GM10266 (cell line): ENCODE measurements at regions not wholly inside any gene's neighbourhood (a gene's known extent, or its start where the extent isn't known, plus 50 kb on each side); places are given as distances from the start of the nearest gene placed in this dataset.

Source experiments
- DNase-seq: peaks from one replicate; pipeline ENCODE4 v3.0.0; 2012; ENCODE audit errors: extremely low spot score
- TF ChIP-seq, protein P1 (sequence below): IDR thresholded peaks from 2 replicates; pipeline ENCODE4 v1.5.1; 2012; ENCODE audit warnings: mild to moderate bottlenecking, low read depth; ENCODE audit not compliant: control insufficient read depth, insufficient read depth; ENCODE audit errors: missing control alignments

DNA sequence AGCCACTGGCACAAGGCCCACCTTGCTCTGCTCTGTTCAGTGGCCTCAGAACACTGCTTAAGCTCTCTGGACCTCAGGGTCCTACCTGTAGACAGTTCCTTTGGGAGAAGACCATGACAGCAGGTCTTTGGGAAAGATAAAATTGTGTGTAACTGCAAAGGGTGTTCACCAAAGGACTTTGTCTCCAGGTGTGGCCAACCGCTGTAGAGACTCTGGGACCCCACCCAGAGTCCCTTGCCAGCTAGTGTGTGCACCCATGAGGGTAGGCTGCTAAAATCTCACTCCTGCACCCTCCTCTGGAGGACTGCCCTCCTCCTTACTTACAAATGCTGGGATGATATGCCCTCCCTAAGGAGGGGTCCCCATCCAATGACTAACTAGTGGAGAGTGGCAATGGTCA, 211.2 kb downstream of the TSHZ3 start:
- TF ChIP-seq, protein P1, sequence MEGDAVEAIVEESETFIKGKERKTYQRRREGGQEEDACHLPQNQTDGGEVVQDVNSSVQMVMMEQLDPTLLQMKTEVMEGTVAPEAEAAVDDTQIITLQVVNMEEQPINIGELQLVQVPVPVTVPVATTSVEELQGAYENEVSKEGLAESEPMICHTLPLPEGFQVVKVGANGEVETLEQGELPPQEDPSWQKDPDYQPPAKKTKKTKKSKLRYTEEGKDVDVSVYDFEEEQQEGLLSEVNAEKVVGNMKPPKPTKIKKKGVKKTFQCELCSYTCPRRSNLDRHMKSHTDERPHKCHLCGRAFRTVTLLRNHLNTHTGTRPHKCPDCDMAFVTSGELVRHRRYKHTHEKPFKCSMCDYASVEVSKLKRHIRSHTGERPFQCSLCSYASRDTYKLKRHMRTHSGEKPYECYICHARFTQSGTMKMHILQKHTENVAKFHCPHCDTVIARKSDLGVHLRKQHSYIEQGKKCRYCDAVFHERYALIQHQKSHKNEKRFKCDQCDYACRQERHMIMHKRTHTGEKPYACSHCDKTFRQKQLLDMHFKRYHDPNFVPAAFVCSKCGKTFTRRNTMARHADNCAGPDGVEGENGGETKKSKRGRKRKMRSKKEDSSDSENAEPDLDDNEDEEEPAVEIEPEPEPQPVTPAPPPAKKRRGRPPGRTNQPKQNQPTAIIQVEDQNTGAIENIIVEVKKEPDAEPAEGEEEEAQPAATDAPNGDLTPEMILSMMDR = no peak
- no peak for DNase-seq

DNA sequence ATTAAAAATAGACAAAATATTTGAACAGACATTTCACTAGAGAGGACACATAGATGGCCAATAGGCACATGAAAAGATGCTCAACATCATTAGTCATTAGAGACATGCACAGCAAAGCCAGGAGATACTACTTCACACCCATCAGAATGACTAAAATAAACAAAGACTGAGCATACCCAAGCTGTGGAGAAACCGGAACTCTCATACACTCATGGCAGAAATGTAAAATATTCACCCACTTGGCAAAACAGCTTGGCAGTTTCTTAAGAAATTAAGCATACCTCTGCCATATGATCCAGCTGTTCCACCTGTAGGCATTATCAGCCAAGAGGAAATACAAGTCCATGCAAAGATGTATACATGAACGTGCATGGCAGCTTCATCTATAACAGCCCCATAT, 213.4 kb downstream of the TSHZ3 start:
- TF ChIP-seq, protein P1 = no peak
- DNase-seq = no peak

DNA sequence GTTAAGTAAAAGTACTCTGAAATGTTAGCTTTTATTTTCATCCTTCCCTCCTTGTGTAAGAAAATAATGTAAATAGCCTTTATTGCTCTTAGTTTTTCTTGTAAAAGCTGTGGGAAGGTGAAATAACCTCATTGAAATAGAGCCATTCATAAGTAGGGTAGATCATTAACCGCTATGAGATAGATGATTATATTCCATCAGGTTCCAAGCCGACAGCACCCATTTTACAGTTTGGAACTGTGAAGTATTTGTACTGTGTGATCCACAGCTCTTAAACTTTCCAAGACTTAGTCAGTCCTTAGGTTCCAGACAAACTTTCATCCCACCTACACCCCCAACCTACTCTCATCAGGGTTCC, 216.5 kb downstream of the TSHZ3 start:
- TF ChIP-seq, protein P1 = no peak
- no peak for DNase-seq

DNA sequence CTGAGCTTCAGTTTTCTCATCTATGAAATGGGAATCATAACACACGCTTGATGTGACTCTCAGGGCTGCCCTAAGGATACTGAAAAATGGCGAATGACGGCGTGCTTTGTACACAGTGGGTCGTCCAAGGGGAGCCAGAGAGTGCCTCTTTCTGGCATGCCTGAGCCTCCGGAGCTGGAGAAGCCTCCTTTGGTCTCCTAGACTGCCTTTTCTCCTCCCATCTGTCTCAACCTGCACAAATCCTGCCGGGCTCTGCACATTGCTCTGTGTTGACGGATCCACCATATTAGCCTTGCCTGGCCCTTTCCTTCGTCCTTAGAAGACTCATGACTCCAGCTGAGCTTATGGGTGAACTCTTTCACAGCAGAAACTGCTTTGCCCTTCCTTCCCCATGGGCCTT, 220.9 kb downstream of the TSHZ3 start:
- DNase-seq = no peak
- TF ChIP-seq, protein P1 = no peak

DNA sequence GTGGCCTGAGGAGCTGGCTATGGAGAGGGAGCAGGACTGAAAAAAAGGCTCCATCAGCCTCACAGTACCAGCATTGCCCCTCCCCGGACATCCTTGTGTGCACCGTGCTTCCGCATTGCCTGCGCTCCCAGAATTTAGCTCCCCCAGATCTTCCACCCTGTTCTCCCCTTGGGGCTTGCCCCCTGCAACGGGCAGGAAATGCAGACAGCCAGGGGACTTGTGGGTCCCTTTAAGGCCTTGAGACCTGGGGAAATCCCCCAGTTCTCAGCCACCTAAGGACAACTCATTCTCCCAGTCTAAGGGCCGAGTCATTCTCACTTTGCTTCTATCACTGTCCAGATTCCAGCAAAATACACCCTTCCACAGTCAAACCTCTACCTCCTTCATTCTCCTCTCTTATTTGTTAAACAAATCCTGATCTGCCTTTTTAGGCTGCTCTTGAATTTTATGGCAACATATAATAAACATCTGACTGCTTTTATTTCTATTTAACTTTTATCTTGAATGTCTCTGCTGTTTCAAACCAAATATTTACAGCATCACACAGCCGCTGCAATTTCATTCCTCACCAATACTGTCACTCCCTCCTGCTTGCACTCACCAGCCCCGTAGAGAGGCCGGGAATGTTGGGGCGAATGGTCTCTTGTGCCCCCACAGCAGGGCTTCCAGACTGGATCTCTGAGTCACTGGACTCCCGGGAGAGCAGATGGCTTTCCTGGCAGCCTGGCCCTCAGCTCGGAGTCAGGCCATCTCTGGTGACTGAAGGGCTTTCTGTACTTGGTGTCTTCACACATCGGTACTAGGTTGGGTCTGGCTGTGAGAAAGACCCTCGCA, 221.9 kb downstream of the TSHZ3 start:
- TF ChIP-seq, protein P1 = no peak
- DNase-seq = no peak

DNA sequence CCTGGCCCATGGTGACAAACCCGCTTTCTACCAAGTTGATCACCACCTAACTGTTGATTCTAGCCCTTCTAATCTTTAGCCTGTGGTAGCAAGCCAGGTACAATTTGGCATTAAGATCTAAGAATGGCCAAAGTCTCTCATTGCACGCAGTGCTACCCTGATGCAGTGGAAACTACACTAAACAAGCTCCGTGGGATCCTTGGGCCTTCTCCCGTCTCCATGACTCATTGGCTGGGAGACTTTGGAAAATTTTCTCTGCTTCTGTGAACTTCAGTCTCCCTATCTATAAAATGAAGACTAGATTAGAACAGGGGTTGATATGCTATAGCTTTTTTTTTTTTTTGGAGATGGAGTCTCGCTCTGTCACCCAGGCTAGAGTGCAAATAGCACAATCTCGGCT, 223.0 kb downstream of the TSHZ3 start:
- TF ChIP-seq, protein P1 = no peak
- DNase-seq = no peak

DNA sequence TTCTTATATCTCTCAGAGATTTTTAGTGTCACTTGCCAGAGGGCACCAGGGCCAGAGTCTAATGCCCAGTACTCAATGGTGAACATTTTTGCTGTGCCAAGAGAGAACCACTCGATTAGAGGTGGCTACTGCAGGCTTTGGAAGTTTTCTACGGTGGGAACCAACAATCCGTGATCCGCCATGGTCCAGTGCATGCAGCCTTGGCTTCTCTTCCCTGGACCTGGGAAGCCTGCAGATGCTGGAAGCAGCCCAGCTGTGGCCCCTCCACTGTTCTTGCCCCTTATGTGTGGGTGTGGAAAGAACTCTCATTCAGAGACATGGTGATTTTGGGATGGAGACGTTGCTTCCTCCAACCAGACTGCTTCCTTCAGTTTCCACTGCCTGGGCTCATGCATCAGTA, 224.2 kb downstream of the TSHZ3 start:
- TF ChIP-seq, protein P1 = no peak
- no peak for DNase-seq
